ENCODE measurements at regions not wholly inside any gene's neighbourhood (a gene's known extent, or its start where the extent isn't known, plus 50 kb on each side); places are given as distances from the start of the nearest gene placed in this dataset.

DNA sequence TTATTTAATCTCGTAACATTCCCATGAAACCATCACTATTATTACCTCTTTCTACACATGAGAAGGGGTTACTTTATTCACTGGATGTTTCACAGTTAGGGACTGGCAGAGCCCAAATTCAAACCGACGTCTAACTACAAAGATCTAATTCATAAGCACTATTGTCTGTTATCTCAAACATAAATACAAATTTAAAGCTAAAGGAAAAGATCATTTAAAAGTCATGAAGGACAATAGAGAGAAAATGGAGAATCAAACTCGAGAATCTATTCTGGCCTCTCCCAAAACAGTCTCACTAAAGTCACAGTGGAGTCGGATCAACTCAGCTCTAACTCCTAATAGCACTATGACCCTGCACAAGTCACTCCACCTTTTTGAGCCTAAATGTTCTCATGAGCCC lies 287.7 kb downstream of the ZIC4 start:
- no peak for TF ChIP-seq EZH2 (IDR thresholded peaks at IDR 0.05; ENCODE audit: insufficient read depth, poor library complexity, severe bottlenecking)
- no peak for TF ChIP-seq EZH2phosphoT487 (IDR thresholded peaks at IDR 0.05; ENCODE audit: insufficient read depth, low read depth)
